ENCODE measurements at regions not wholly inside any gene's neighbourhood (a gene's known extent, or its start where the extent isn't known, plus 50 kb on each side); places are given as distances from the start of the nearest gene placed in this dataset.

- Mint-ChIP-seq H3K27ac (no peak overlapping the region), H3K27me3 (ENCODE audit: low read depth in 3 of 3) (peaks cover 0 to 3% (median 1%) of the 10 kb centered on the region in 3 donors), H3K36me3 (no peaks in the 10 kb centered on the region), H3K4me3 (no peak overlapping the region), H3K9me3 (peaks cover 0 to 5% (median 3%) of the 10 kb centered on the region in 7 donors), H3K4me1 (no peaks in the 10 kb centered on the region)
- no peaks in the 10 kb centered on the region for H3K27me3 ChIP-seq (ENCODE audit: control insufficient read depth in 2 of 2, insufficient read depth in 2 of 2, low read length in 2 of 2)
- no peaks in the 10 kb centered on the region for H4K20me1 ChIP-seq (ENCODE audit: insufficient read depth, low read length)
- no peaks in the 10 kb centered on the region for H3K36me3 ChIP-seq (replicated peaks in 1 of 2; ENCODE audit: control insufficient read depth in 1 of 2, insufficient read depth in 2 of 2, low read length in 2 of 2)
- no peak for TF ChIP-seq CTCF (IDR thresholded peaks at IDR 0.05)
- no peaks in the 10 kb centered on the region for H3K9me3 ChIP-seq (replicated peaks in 1 of 2; ENCODE audit: control insufficient read depth in 1 of 2, insufficient read depth in 1 of 2, low read length in 2 of 2)
- no peaks in the 10 kb centered on the region for H3K4me1 ChIP-seq (ENCODE audit: control insufficient read depth in 1 of 2, insufficient read depth in 2 of 2, low read length in 2 of 2)
- DNase-seq: no peak
- H3K4me2 ChIP-seq (replicated peaks; ENCODE audit: extremely low read depth, low read length, poor library complexity, severe bottlenecking): no peak overlapping the region
- intact Hi-C loops (cut with micrococcal nuclease): no loop called here
- no peaks in the 10 kb centered on the region for H3K79me2 ChIP-seq (ENCODE audit: insufficient read depth, low read length)
- H3K27ac ChIP-seq (ENCODE audit: low read depth in 1 of 2, low read length in 2 of 2): no peak overlapping the region
- no peak overlapping the region for H3K4me3 ChIP-seq (replicated peaks in 1 of 3; ENCODE audit: low read depth in 2 of 3, low read length in 3 of 3)
- H2AFZ ChIP-seq (ENCODE audit: insufficient read depth, low read depth, low read length, poor library complexity, severe bottlenecking): no peak overlapping the region
- H3K9ac ChIP-seq (ENCODE audit: insufficient read depth, low read length, poor library complexity, severe bottlenecking): no peak overlapping the region
Observed at GRCh38 chr15:38733331-38733730, 168.7 kb upstream of the RASGRP1 start.

GRCh38 chr15:38740206-38740605 is 175.6 kb upstream of the RASGRP1 start:
- Histone ChIP-seq H3K9me3 (replicated peaks in 1 of 2; ENCODE audit: control insufficient read depth in 1 of 2, insufficient read depth in 1 of 2, low read length in 2 of 2) (no peaks in the 10 kb centered on the region), H3K27ac (ENCODE audit: low read depth in 1 of 2, low read length in 2 of 2) (no peak overlapping the region), H2AFZ (ENCODE audit: insufficient read depth, low read depth, low read length, poor library complexity, severe bottlenecking) (no peak overlapping the region), H3K27me3 (ENCODE audit: control insufficient read depth in 2 of 2, insufficient read depth in 2 of 2, low read length in 2 of 2) (no peaks in the 10 kb centered on the region), H3K4me2 (replicated peaks; ENCODE audit: extremely low read depth, low read length, poor library complexity, severe bottlenecking) (no peak overlapping the region), H4K20me1 (ENCODE audit: insufficient read depth, low read length) (no peaks in the 10 kb centered on the region), H3K4me3 (replicated peaks in 1 of 3; ENCODE audit: low read depth in 2 of 3, low read length in 3 of 3) (no peak overlapping the region), H3K36me3 (replicated peaks in 1 of 2; ENCODE audit: control insufficient read depth in 1 of 2, insufficient read depth in 2 of 2, low read length in 2 of 2) (no peaks in the 10 kb centered on the region), H3K4me1 (ENCODE audit: control insufficient read depth in 1 of 2, insufficient read depth in 2 of 2, low read length in 2 of 2) (peaks cover 0 to 6% of the 10 kb centered on the region in 2 donors), H3K9ac (ENCODE audit: insufficient read depth, low read length, poor library complexity, severe bottlenecking) (no peak overlapping the region), H3K79me2 (ENCODE audit: insufficient read depth, low read length) (no peaks in the 10 kb centered on the region)
- WGBS (ENCODE audit: insufficient coverage): 67% methylated on average over 1 of the region's 5 CpGs
- no peaks in the 10 kb centered on the region for H3K36me3 Mint-ChIP-seq
- H3K4me3 Mint-ChIP-seq: no peak overlapping the region
- peaks cover 1 to 6% (median 1%) of the 10 kb centered on the region in 3 donors for H3K27me3 Mint-ChIP-seq (ENCODE audit: low read depth in 3 of 3)
- H3K4me1 Mint-ChIP-seq: peaks cover 6% of the 10 kb centered on the region
- no peak for DNase-seq
- TF ChIP-seq CTCF (IDR thresholded peaks at IDR 0.05): no peak
- intact Hi-C loops (cut with micrococcal nuclease): no loop called here
- H3K9me3 Mint-ChIP-seq: peaks cover 0 to 3% (median 0%) of the 10 kb centered on the region in 7 donors
- H3K27ac Mint-ChIP-seq: peak overlapping the region in 1 of 7 donors; percentile 54
